Upper lobe of right lung (tissue), 1 donor: ENCODE measurements at regions not wholly inside any gene's neighbourhood (a gene's known extent, or its start where the extent isn't known, plus 50 kb on each side); places are given as distances from the start of the nearest gene placed in this dataset.
"Not testable (repeated sequence)": the region's sequence is repeated elsewhere in the genome, so short reads cannot be mapped to it uniquely, and the experiment has no call there.

Experiments used
- ATAC-seq: fragments of 200-7000 bp; cut with Tn5 transposase; one replicate; pipeline ENCODE4 v1.9.1; 2020; ENCODE audit warnings: mild to moderate bottlenecking, moderate library complexity
- DNase-seq: peaks from one replicate; pipeline ENCODE4 v3.0.0-alpha.2; 2020
- H3K27ac ChIP-seq: fragments of 200-600 bp; one replicate; pipeline ENCODE4 v1.8.0; 2022
- H3K27me3 ChIP-seq: fragments of 200-600 bp; one replicate; pipeline ENCODE4 v1.8.0; 2022; ENCODE audit warnings: mild to moderate bottlenecking
- H3K36me3 ChIP-seq: fragments of 200-600 bp; one replicate; pipeline ENCODE4 v1.8.0; 2022
- H3K4me1 ChIP-seq: fragments of 200-600 bp; one replicate; pipeline ENCODE4 v1.8.0; 2022
- H3K4me3 ChIP-seq: fragments of 200-600 bp; one replicate; pipeline ENCODE4 v1.8.0; 2022; ENCODE audit warnings: mild to moderate bottlenecking
- H3K9me3 ChIP-seq: fragments of 200-600 bp; one replicate; pipeline ENCODE4 v1.8.0; 2022
- CTCF ChIP-seq: fragments of 200-600 bp; IDR thresholded peaks from one replicate; pipeline ENCODE4 v1.8.0; 2022; ENCODE audit warnings: antibody characterized with exemption
- intact Hi-C: fragments of 100-400 bp; cut with DNase I; formaldehyde crosslinking; loops from one replicate; pipeline ENCODE4 v1.11.0; 2022
- donor health status: DM: no; HTN: yes; CAD: no; lungs with severe emphysema.

GRCh38 chr5:68849103-68849502, 244.7 kb upstream of the SLC30A5 start:
- Histone ChIP-seq H3K4me3 (no peak overlapping the region), H3K27ac (no peak overlapping the region), H3K27me3 (no peaks in the 10 kb centered on the region), H3K9me3 (no peaks in the 10 kb centered on the region), H3K4me1 (no peaks in the 10 kb centered on the region), H3K36me3 (no peaks in the 10 kb centered on the region)
- no peak for TF ChIP-seq CTCF
- intact Hi-C loops: no loop called here
- no peak for DNase-seq
- ATAC-seq: no peak

- ATAC-seq (no peak), DNase-seq (no peak)
- H3K9me3 ChIP-seq: no peaks in the 10 kb centered on the region
- intact Hi-C loops: no loop called here
- no peak overlapping the region for H3K27ac ChIP-seq
- no peak overlapping the region for H3K4me3 ChIP-seq
- H3K36me3 ChIP-seq: no peaks in the 10 kb centered on the region
- H3K27me3 ChIP-seq: no peaks in the 10 kb centered on the region
- no peaks in the 10 kb centered on the region for H3K4me1 ChIP-seq
- no peak for TF ChIP-seq CTCF
Measured at GRCh38 chr5:68849906-68850305, 243.9 kb upstream of the SLC30A5 start.

- ATAC-seq (no peak), DNase-seq (no peak)
- TF ChIP-seq CTCF: no peak
- Histone ChIP-seq H3K36me3 (no peaks in the 10 kb centered on the region), H3K27me3 (no peaks in the 10 kb centered on the region), H3K27ac (no peak overlapping the region), H3K4me3 (no peak overlapping the region), H3K4me1 (no peaks in the 10 kb centered on the region), H3K9me3 (no peaks in the 10 kb centered on the region)
- intact Hi-C loops: no loop called here
Measured at GRCh38 chr5:68861099-68861498, 232.7 kb upstream of the SLC30A5 start.

- DNase-seq (no peak), ATAC-seq (no peak)
- no peaks in the 10 kb centered on the region for H3K36me3 ChIP-seq
- TF ChIP-seq CTCF: no peak
- no peaks in the 10 kb centered on the region for H3K9me3 ChIP-seq
- no peaks in the 10 kb centered on the region for H3K27me3 ChIP-seq
- no peaks in the 10 kb centered on the region for H3K4me1 ChIP-seq
- no peak overlapping the region for H3K4me3 ChIP-seq
- H3K27ac ChIP-seq: no peak overlapping the region
- intact Hi-C loops: no loop called here
Measured at GRCh38 chr5:68862560-68862959, 231.3 kb upstream of the SLC30A5 start.

GRCh38 chr5:68865192-68865591, 228.6 kb upstream of the SLC30A5 start:
- H3K36me3 ChIP-seq, H3K27me3 ChIP-seq, H3K9me3 ChIP-seq, H3K27ac ChIP-seq, H3K4me1 ChIP-seq, ATAC-seq, intact Hi-C loops, H3K4me3 ChIP-seq, DNase-seq: not testable (repeated sequence)

- Histone ChIP-seq H3K36me3 (no peaks in the 10 kb centered on the region), H3K4me1 (no peaks in the 10 kb centered on the region), H3K4me3 (no peak overlapping the region), H3K9me3 (no peaks in the 10 kb centered on the region), H3K27me3 (no peaks in the 10 kb centered on the region), H3K27ac (no peak overlapping the region)
- intact Hi-C loops: no loop called here
- DNase-seq (no peak), ATAC-seq (no peak)
- TF ChIP-seq CTCF: no peak
Measured at GRCh38 chr5:68872088-68872839, 221.6 kb upstream of the SLC30A5 start.
